Neuronal stem cell (in vitro differentiated cells): ENCODE measurements at regions not wholly inside any gene's neighbourhood (a gene's known extent, or its start where the extent isn't known, plus 50 kb on each side); places are given as distances from the start of the nearest gene placed in this dataset.

Experiments
- DNase-seq: peaks from one replicate; pipeline ENCODE4 v3.0.0-alpha.2; 2013; ENCODE audit warnings: low spot score
- H2AFZ ChIP-seq: one replicate; pipeline ENCODE4 v1.6.1; 2013; ENCODE audit warnings: mild to moderate bottlenecking, low read length, inconsistent platforms
- H2AK5ac ChIP-seq: 2 replicates; pipeline ENCODE4 v1.6.1; 2013; ENCODE audit warnings: low read depth, mild to moderate bottlenecking, inconsistent platforms, low read length, moderate library complexity, mixed read lengths
- H2BK120ac ChIP-seq: 2 replicates; pipeline ENCODE4 v1.6.1; 2013; ENCODE audit warnings: low read depth, mild to moderate bottlenecking, inconsistent platforms, low read length, moderate library complexity, mixed read lengths
- H2BK12ac ChIP-seq: one replicate; pipeline ENCODE4 v1.6.1; 2013; ENCODE audit warnings: low read length, inconsistent platforms
- H2BK15ac ChIP-seq: 2 replicates; pipeline ENCODE4 v1.6.1; 2013; ENCODE audit warnings: mild to moderate bottlenecking, low read length, inconsistent platforms, mixed read lengths
- H2BK5ac ChIP-seq: one replicate; pipeline ENCODE4 v1.6.1; 2013; ENCODE audit warnings: inconsistent platforms, mild to moderate bottlenecking, low read length, moderate library complexity
- H3K14ac ChIP-seq: one replicate; pipeline ENCODE4 v1.6.1; 2013; ENCODE audit warnings: low read length, inconsistent platforms
- H3K18ac ChIP-seq: 2 replicates; pipeline ENCODE4 v1.6.1; 2013; ENCODE audit warnings: low read length, inconsistent platforms
- H3K23ac ChIP-seq: 2 replicates; pipeline ENCODE4 v1.6.1; 2013; ENCODE audit warnings: low read depth, mild to moderate bottlenecking, mixed read lengths, low read length, inconsistent platforms; ENCODE audit not compliant: poor library complexity
- H3K27ac ChIP-seq: replicated peaks from 3 replicates; pipeline ENCODE4 v1.5.1; 2013; ENCODE audit warnings: low read length, inconsistent platforms
- H3K27me3 ChIP-seq, 3 experiments: 2 replicates each; pipeline ENCODE4 v1.6.1; 2013; ENCODE audit warnings: low read length in 3 of 3, mild to moderate bottlenecking in 2 of 3, inconsistent platforms in 1 of 3, low read depth in 1 of 3, mixed read lengths in 1 of 3, moderate library complexity in 1 of 3; ENCODE audit not compliant: control insufficient read depth in 3 of 3, insufficient read depth in 3 of 3
- H3K36me3 ChIP-seq, 2 donors: replicated peaks in 1 of 2; 2 replicates each; pipeline ENCODE4 v1.6.1; 2013; ENCODE audit warnings: low read length in 2 of 2; ENCODE audit not compliant: control insufficient read depth in 2 of 2, insufficient read depth in 2 of 2
- H3K4ac ChIP-seq: 2 replicates; pipeline ENCODE4 v1.6.1; 2013; ENCODE audit warnings: inconsistent platforms, mild to moderate bottlenecking, low read length, moderate library complexity
- H3K4me1 ChIP-seq, 2 donors: 1 replicate in 1 of 2; 2 replicates in 1 of 2; pipeline ENCODE4 v1.6.1; 2013; ENCODE audit warnings: low read length in 2 of 2, low read depth in 1 of 2; ENCODE audit not compliant: control insufficient read depth in 2 of 2, insufficient read depth in 1 of 2
- H3K4me2 ChIP-seq: one replicate; pipeline ENCODE4 v1.6.1; 2013; ENCODE audit warnings: mild to moderate bottlenecking, low read length, inconsistent platforms; ENCODE audit not compliant: insufficient read depth, poor library complexity, severe bottlenecking
- H3K4me3 ChIP-seq, 2 donors: 2 replicates each; pipeline ENCODE4 v1.5.1; 2013; ENCODE audit warnings: low read length in 2 of 2, mild to moderate bottlenecking in 2 of 2, inconsistent platforms in 1 of 2, moderate library complexity in 1 of 2
- H3K79me1 ChIP-seq: one replicate; pipeline ENCODE4 v1.6.1; 2013; ENCODE audit warnings: low read depth, mild to moderate bottlenecking, inconsistent platforms, low read length, moderate library complexity
- H3K9ac ChIP-seq: one replicate; pipeline ENCODE4 v1.6.1; 2013; ENCODE audit warnings: mild to moderate bottlenecking, low read depth, low read length, inconsistent platforms; ENCODE audit not compliant: poor library complexity
- H3K9me3 ChIP-seq, 2 donors: replicated peaks in 1 of 2; 2 replicates each; pipeline versions ENCODE3 to v1.6.1; 2013; ENCODE audit warnings: low read length in 2 of 2, mild to moderate bottlenecking in 2 of 2, inconsistent platforms in 1 of 2, low read depth in 1 of 2, mixed read lengths in 1 of 2, moderate library complexity in 1 of 2; ENCODE audit not compliant: control insufficient read depth in 2 of 2, insufficient read depth in 1 of 2
- H4K8ac ChIP-seq: one replicate; pipeline ENCODE4 v1.6.1; 2013; ENCODE audit warnings: low read depth, mild to moderate bottlenecking, inconsistent platforms, low read length, moderate library complexity
- H4K91ac ChIP-seq: one replicate; pipeline ENCODE4 v1.6.1; 2013; ENCODE audit warnings: low read length, low read depth, mild to moderate bottlenecking, inconsistent platforms; ENCODE audit not compliant: poor library complexity
- WGBS, 2 donors: extraction: QIAGEN DNeasy Blood & Tissue Kit; methylation state at CpG; one replicate each; pipeline ENCODE4 v1.1.7; 2013; ENCODE audit warnings: missing lambda C conversion rate in 2 of 2, mixed read lengths in 1 of 2; ENCODE audit not compliant: insufficient read length in 2 of 2, insufficient replicate concordance in 1 of 2; ENCODE audit errors: extremely low coverage in 2 of 2; 5-methylcytosine and 5-hydroxymethylcytosine counted together

DNA sequence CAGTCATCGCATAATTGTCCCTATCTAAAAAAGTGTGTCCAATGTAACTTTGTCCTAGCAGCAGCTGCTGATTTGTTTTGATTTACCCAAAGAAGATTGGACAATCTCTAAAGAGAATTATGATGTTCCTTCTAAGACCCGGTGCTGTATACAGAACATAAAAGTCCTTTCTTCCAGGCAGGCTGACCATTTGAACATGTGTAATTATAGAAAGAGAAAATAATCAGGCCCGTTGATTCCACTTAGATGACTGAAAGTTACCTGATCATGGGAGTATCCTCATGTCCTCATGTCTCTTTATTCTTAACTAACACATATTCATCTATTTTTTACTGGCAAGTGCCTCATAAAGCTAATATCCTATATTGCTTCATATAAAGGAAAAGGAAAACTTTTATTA, 164.1 kb upstream of the MRPS30 start:
- no peak for DNase-seq
- Histone ChIP-seq H4K91ac (no peak overlapping the region), H3K14ac (no peak overlapping the region), H3K27me3 (no peaks in the 10 kb centered on the region), H3K4me2 (no peak overlapping the region), H3K79me1 (no peaks in the 10 kb centered on the region), H2AK5ac (no peak overlapping the region), H2BK120ac (no peak overlapping the region), H2BK12ac (no peak overlapping the region), H3K4me3 (no peak overlapping the region), H3K4ac (no peak overlapping the region), H3K9me3 (peaks cover 3 to 8% of the 10 kb centered on the region in 2 donors), H2AFZ (peak overlapping the region; percentile 41), H3K36me3 (no peaks in the 10 kb centered on the region), H3K27ac (no peak overlapping the region), H3K4me1 (peaks cover 1 to 7% of the 10 kb centered on the region in 2 donors), H3K18ac (no peak overlapping the region), H2BK15ac (no peak overlapping the region), H3K23ac (no peak overlapping the region), H3K9ac (no peak overlapping the region), H4K8ac (no peak overlapping the region), H2BK5ac (no peak overlapping the region)
- WGBS, 2 donors = no CpG with 5 or more reads among the region's 3 CpGs

DNA sequence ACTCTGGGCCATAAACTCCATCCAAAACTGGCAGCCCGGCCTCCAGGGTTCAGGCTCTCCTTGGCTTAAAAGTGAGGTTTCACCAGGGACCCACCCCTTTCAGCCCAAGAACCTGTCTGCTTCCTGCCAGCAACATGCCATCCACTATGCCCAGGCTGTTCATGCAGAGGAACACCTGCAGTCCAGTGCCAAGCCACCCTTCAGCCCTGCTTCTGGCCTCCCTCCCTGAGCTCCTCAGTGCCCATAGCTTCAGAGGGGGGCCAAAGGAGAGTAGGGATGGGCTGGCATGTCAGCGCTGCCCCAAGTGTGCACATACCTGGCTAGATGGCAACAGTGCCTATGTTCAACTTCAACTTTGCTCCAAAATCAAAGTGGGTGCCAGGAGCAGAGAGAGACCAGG, 166.9 kb upstream of the MRPS30 start:
- Histone ChIP-seq H3K27me3 (no peaks in the 10 kb centered on the region), H3K9ac (no peak overlapping the region), H3K14ac (peak overlapping the region; percentile 98), H4K8ac (peak overlapping the region; percentile 76), H3K23ac (no peak overlapping the region), H2AK5ac (no peak overlapping the region), H2BK12ac (no peak overlapping the region), H3K9me3 (peaks cover 3 to 8% of the 10 kb centered on the region in 2 donors), H3K4me1 (peaks cover 4 to 12% of the 10 kb centered on the region in 2 donors), H3K4ac (no peak overlapping the region), H2BK5ac (no peak overlapping the region), H3K18ac (peak overlapping the region; percentile 60), H3K27ac (no peak overlapping the region), H3K4me2 (no peak overlapping the region), H2AFZ (no peak overlapping the region), H2BK120ac (no peak overlapping the region), H3K4me3 (no peak overlapping the region), H2BK15ac (no peak overlapping the region), H3K36me3 (no peaks in the 10 kb centered on the region), H3K79me1 (no peaks in the 10 kb centered on the region), H4K91ac (no peak overlapping the region)
- DNase-seq = no peak
- WGBS, 2 donors = no CpG with 5 or more reads among the region's 2 CpGs

DNA sequence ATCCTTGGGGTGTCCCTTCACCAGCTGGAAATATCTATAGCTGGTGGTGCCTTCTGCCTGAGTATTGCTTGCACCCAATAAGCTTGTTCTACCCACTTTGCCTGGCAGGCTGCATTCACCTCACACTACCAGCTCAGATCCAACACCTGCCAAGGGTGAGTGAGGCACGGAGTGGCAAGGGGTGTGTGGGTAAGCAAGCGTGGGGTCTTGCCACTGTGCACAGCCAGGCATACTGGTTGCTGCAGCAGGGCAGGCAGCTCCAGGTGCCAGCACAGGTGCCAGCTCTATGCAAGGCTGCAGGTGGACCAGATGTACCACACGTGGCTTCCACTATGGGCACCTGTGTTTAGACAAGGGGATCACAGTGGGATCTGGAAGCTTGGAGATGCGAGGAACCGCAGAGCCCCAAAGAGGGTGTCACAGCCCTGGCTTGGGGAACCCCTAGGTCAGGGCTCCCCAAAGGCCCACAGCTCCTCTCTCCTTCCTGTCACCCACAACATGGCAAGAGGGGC, 167.7 kb upstream of the MRPS30 start:
- peaks cover 3 to 8% of the 10 kb centered on the region in 2 donors for H3K4me1 ChIP-seq
- peak overlapping the region; percentile 91 for H3K18ac ChIP-seq
- no peaks in the 10 kb centered on the region for H3K79me1 ChIP-seq
- H3K23ac ChIP-seq = peak overlapping the region; percentile 73
- H3K4me3 ChIP-seq = no peak overlapping the region
- H2AFZ ChIP-seq = no peak overlapping the region
- no peak for DNase-seq
- H2BK5ac ChIP-seq = no peak overlapping the region
- H2AK5ac ChIP-seq = peak overlapping the region; percentile 90
- no peaks in the 10 kb centered on the region for H3K36me3 ChIP-seq
- no CpG with 5 or more reads among the region's 5 CpGs for WGBS, 2 donors
- peak overlapping the region; percentile 2 for H3K9ac ChIP-seq
- H3K4me2 ChIP-seq = no peak overlapping the region
- no peak overlapping the region for H4K91ac ChIP-seq
- H3K14ac ChIP-seq = no peak overlapping the region
- H2BK120ac ChIP-seq = no peak overlapping the region
- H3K9me3 ChIP-seq = peaks cover 3 to 8% of the 10 kb centered on the region in 2 donors
- H2BK15ac ChIP-seq = no peak overlapping the region
- H3K4ac ChIP-seq = no peak overlapping the region
- H3K27ac ChIP-seq = no peak overlapping the region
- H3K27me3 ChIP-seq = no peaks in the 10 kb centered on the region
- peak overlapping the region; percentile 16 for H2BK12ac ChIP-seq
- H4K8ac ChIP-seq = no peak overlapping the region

DNA sequence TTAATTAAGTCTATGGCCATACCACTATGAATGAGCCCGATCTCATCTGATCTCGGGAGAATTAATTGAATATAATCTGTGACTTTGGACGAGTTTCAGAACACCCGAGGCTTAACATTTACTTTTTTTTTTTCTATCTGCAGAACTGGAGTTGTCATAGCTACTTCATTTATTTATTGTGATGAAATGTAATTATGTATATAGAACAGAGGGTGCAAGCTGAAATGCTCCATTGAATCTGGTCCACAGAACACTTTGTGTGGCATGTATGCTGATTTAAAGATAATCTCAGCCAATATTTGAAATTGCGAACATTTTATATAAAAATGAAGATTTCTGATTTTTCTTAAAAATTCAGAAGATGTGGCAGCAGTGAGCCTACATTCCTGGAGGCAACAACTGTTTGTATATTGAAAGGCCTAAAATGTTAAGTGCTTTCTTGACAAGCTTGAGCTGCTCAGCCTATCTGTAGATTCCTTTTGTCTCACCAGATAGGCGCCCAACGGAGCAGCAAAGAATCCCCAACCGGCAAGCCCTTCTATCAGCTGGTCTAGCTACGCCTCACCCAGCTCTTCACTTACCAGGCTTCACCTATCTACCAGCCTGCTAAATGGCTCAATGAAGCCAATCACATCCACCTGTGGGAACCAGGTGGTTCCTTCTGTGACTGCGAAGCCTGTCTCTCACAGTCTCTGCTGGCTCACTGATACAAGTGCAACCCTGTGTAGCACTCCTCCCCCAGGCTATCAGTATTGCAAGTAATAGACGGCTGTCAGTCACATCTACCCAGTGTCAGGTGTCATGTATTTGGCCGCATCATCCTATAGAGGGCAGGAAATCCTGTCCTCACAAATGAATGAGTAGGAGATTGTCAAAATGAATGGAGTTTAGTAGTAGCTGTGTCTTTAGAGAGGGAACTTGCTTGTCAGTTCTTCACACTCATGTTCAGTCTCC, 170.6 kb upstream of the MRPS30 start:
- no peak overlapping the region for H3K4me3 ChIP-seq
- H2BK120ac ChIP-seq = no peak overlapping the region
- H3K18ac ChIP-seq = no peak overlapping the region
- peak overlapping the region; percentile 9 for H2AFZ ChIP-seq
- no peaks in the 10 kb centered on the region for H3K79me1 ChIP-seq
- H3K9ac ChIP-seq = no peak overlapping the region
- H3K23ac ChIP-seq = no peak overlapping the region
- H2BK15ac ChIP-seq = no peak overlapping the region
- H3K27ac ChIP-seq = no peak overlapping the region
- no peak overlapping the region for H4K91ac ChIP-seq
- no peak overlapping the region for H3K4ac ChIP-seq
- no peak overlapping the region for H3K14ac ChIP-seq
- peaks cover 3 to 5% of the 10 kb centered on the region in 2 donors for H3K4me1 ChIP-seq
- H3K9me3 ChIP-seq = peaks cover 3 to 8% of the 10 kb centered on the region in 2 donors
- no peaks in the 10 kb centered on the region for H3K27me3 ChIP-seq
- no CpG with 5 or more reads among the region's 12 CpGs for WGBS, 2 donors
- no peak overlapping the region for H2BK5ac ChIP-seq
- no peaks in the 10 kb centered on the region for H3K36me3 ChIP-seq
- no peak for DNase-seq
- H2BK12ac ChIP-seq = no peak overlapping the region
- no peak overlapping the region for H2AK5ac ChIP-seq
- H4K8ac ChIP-seq = no peak overlapping the region
- no peak overlapping the region for H3K4me2 ChIP-seq
